H1 (cell line): ENCODE measurements at regions not wholly inside any gene's neighbourhood (a gene's known extent, or its start where the extent isn't known, plus 50 kb on each side); places are given as distances from the start of the nearest gene placed in this dataset.

ENCODE experiments used
- CTCF ChIA-PET: fragments of 300-600 bp; sonication (Branson Sonifier 250); formaldehyde crosslinking; loops from one replicate; lab custom pipeline; 2021; ENCODE audit not compliant: partially characterized antibody; lab: Charles Lee
- POLR2A ChIA-PET: fragments of 300-600 bp; sonication (Branson Sonifier 250); formaldehyde crosslinking; loops from one replicate; lab custom pipeline; 2021; ENCODE audit warnings: inconsistent platforms; ENCODE audit not compliant: partially characterized antibody; lab: Charles Lee
- DNase-seq, 2 experiments: peaks; one replicate each; pipeline versions ENCODE4 v3.0.0 to v3.0.0-alpha.2; 2010 to 2022; ENCODE audit warnings: low spot score in 2 of 2, low read depth in 1 of 2, mixed read lengths in 1 of 2
- FAIRE-seq: peaks from 2 replicates; lab custom pipeline; 2011; peaks lifted over from hg19 to GRCh38; lab: Jason Lieb, UNC
- H2AFZ ChIP-seq: 2 replicates; pipeline ENCODE4 v1.8.1; 2012; ENCODE audit warnings: low read length, inconsistent platforms
- H2AK5ac ChIP-seq: 2 replicates; pipeline ENCODE4 v1.6.1; 2013; ENCODE audit warnings: low read depth, low read length
- H2BK120ac ChIP-seq: replicated peaks from 2 replicates; pipeline ENCODE3; 2013; ENCODE audit warnings: low read depth, low read length, inconsistent platforms
- H2BK12ac ChIP-seq: 2 replicates; pipeline ENCODE4 v1.6.1; 2013; ENCODE audit warnings: low read depth, low read length
- H2BK15ac ChIP-seq: 2 replicates; pipeline ENCODE4 v1.6.1; 2013; ENCODE audit warnings: low read length
- H2BK20ac ChIP-seq: 2 replicates; pipeline ENCODE4 v1.6.1; 2013; ENCODE audit warnings: low read length
- H2BK5ac ChIP-seq: 2 replicates; pipeline ENCODE4 v1.6.1; 2013; ENCODE audit warnings: low read depth, low read length
- H3K14ac ChIP-seq: 2 replicates; pipeline ENCODE4 v1.6.1; 2013; ENCODE audit warnings: inconsistent platforms; ENCODE audit not compliant: insufficient read length
- H3K18ac ChIP-seq: 2 replicates; pipeline ENCODE4 v1.6.1; 2013; ENCODE audit warnings: low read length; ENCODE audit errors: extremely low read depth
- H3K23ac ChIP-seq: 2 replicates; pipeline ENCODE4 v1.6.1; 2013; ENCODE audit warnings: inconsistent platforms; ENCODE audit not compliant: insufficient read length
- H3K23me2 ChIP-seq: 2 replicates; pipeline ENCODE4 v1.6.1; 2013; ENCODE audit warnings: low read depth, low read length
- H3K27ac ChIP-seq: 2 replicates; pipeline ENCODE4 v1.6.1; 2011; ENCODE audit warnings: low read depth, low read length, inconsistent platforms
- H3K27me3 ChIP-seq, 4 experiments: replicated peaks in 1 of 4; 1 replicate in 1 of 4; 2 replicates in 3 of 4; pipeline versions ENCODE4 v1.6.1 to v1.8.1; 2011 to 2013; ENCODE audit warnings: low read length in 3 of 4, mild to moderate bottlenecking in 3 of 4, inconsistent platforms in 2 of 4, mixed read lengths in 2 of 4, moderate library complexity in 1 of 4; ENCODE audit not compliant: control insufficient read depth in 3 of 4, insufficient read depth in 3 of 4; ENCODE audit errors: extremely low read depth in 1 of 4
- H3K36me3 ChIP-seq, 4 experiments: 2 replicates each; pipeline versions ENCODE4 v1.6.1 to v1.8.1; 2011 to 2013; ENCODE audit warnings: mild to moderate bottlenecking in 4 of 4, low read length in 3 of 4, moderate library complexity in 2 of 4, control low read depth in 1 of 4, inconsistent platforms in 1 of 4; ENCODE audit not compliant: insufficient read depth in 4 of 4, control insufficient read depth in 2 of 4
- H3K4ac ChIP-seq: replicated peaks from 2 replicates; pipeline ENCODE3; 2013; ENCODE audit warnings: low read length, low read depth, mixed read lengths, inconsistent platforms; ENCODE audit not compliant: insufficient read length
- H3K4me1 ChIP-seq, 4 experiments: replicated peaks in 1 of 4; 1 replicate in 1 of 4; 2 replicates in 3 of 4; pipeline versions ENCODE4 v1.6.1 to v1.8.1; 2011 to 2013; ENCODE audit warnings: low read length in 3 of 4, inconsistent platforms in 2 of 4, mixed read lengths in 1 of 4; ENCODE audit not compliant: insufficient read depth in 4 of 4, control insufficient read depth in 3 of 4
- H3K4me2 ChIP-seq, 2 experiments: 2 replicates each; pipeline versions ENCODE4 v1.6.1 to v1.8.1; 2011 to 2013; ENCODE audit warnings: low read depth in 2 of 2, low read length in 2 of 2, control low read depth in 1 of 2, inconsistent platforms in 1 of 2, mild to moderate bottlenecking in 1 of 2; ENCODE audit not compliant: insufficient read depth in 1 of 2
- H3K4me3 ChIP-seq, 4 experiments: fragments of 200-600, 300-600 bp in 1 of 4; sonication (generic), shearing (Covaris generic), sonication (Bioruptor Twin) in 1 of 4; 2 replicates each; pipeline versions ENCODE4 v1.5.1 to v1.8.1; 2011 to 2016; ENCODE audit warnings: low read length in 4 of 4, low read depth in 3 of 4, control low read depth in 2 of 4, inconsistent platforms in 2 of 4, mild to moderate bottlenecking in 2 of 4, mixed read lengths in 1 of 4, moderate library complexity in 1 of 4; ENCODE audit not compliant: insufficient read depth in 2 of 4; ENCODE audit errors: extremely low read depth in 1 of 4
- H3K56ac ChIP-seq: replicated peaks from 2 replicates; pipeline ENCODE3; 2013; ENCODE audit warnings: low read depth, mild to moderate bottlenecking, mixed read lengths, low read length, inconsistent platforms; ENCODE audit not compliant: insufficient read length
- H3K79me1 ChIP-seq: 2 replicates; pipeline ENCODE4 v1.6.1; 2013; ENCODE audit warnings: low read depth, low read length, control low read depth
- H3K79me2 ChIP-seq, 2 experiments: 2 replicates each; pipeline versions ENCODE4 v1.6.1 to v1.8.1; 2012 to 2013; ENCODE audit warnings: low read length in 2 of 2, mild to moderate bottlenecking in 2 of 2, inconsistent platforms in 1 of 2; ENCODE audit not compliant: insufficient read depth in 2 of 2, control insufficient read depth in 1 of 2
- H3K9ac ChIP-seq, 4 experiments: replicated peaks in 1 of 4; 1 replicate in 1 of 4; 2 replicates in 3 of 4; pipeline versions ENCODE4 v1.6.1 to v1.8.1; 2011 to 2013; ENCODE audit warnings: low read depth in 3 of 4, low read length in 3 of 4, control low read depth in 2 of 4, mild to moderate bottlenecking in 2 of 4, moderate library complexity in 2 of 4, inconsistent platforms in 1 of 4; ENCODE audit errors: extremely low read depth in 1 of 4
- H3K9me3 ChIP-seq, 2 experiments: 2 replicates each; pipeline versions ENCODE4 v1.6.1 to v1.8.1; 2012 to 2013; ENCODE audit warnings: mild to moderate bottlenecking in 2 of 2, moderate library complexity in 2 of 2, control low read depth in 1 of 2, inconsistent platforms in 1 of 2, low read depth in 1 of 2, low read length in 1 of 2, mixed read lengths in 1 of 2; ENCODE audit not compliant: insufficient read depth in 2 of 2
- H4K20me1 ChIP-seq, 2 experiments: replicated peaks in 1 of 2; 2 replicates each; pipeline versions ENCODE3 to v1.8.1; 2011 to 2013; ENCODE audit warnings: inconsistent platforms in 2 of 2, low read length in 2 of 2, mild to moderate bottlenecking in 1 of 2; ENCODE audit not compliant: insufficient read depth in 2 of 2, control insufficient read depth in 1 of 2
- H4K5ac ChIP-seq: 2 replicates; pipeline ENCODE4 v1.6.1; 2013; ENCODE audit warnings: low read length, low read depth, mixed read lengths, inconsistent platforms; ENCODE audit not compliant: insufficient read length
- H4K8ac ChIP-seq: 2 replicates; pipeline ENCODE4 v1.8.0; 2013; ENCODE audit warnings: mild to moderate bottlenecking, moderate library complexity, low read length, inconsistent platforms; ENCODE audit not compliant: insufficient read depth; ENCODE audit errors: extremely low read depth
- H4K91ac ChIP-seq: replicated peaks from 2 replicates; pipeline ENCODE3; 2013; ENCODE audit warnings: low read length, mixed read lengths, inconsistent platforms; ENCODE audit not compliant: insufficient read length
- KDM4A ChIP-seq: IDR thresholded peaks from one replicate; pipeline ENCODE4 v1.7.1; 2012; ENCODE audit warnings: low read depth, mild to moderate bottlenecking, moderate library complexity, low read length, inconsistent platforms; ENCODE audit not compliant: severe bottlenecking
- NRF1 ChIP-seq: IDR thresholded peaks from 2 replicates; pipeline ENCODE4 v1.6.1; 2011; ENCODE audit warnings: mild to moderate bottlenecking, low read depth, low read length, improper control_type of control experiment
- RAD21 ChIP-seq, 2 experiments: IDR thresholded peaks in 1 of 2; conservative IDR thresholded peaks in 1 of 2; 2 replicates each; pipeline ENCODE4 v1.6.1; 2011; ENCODE audit warnings: low read depth in 2 of 2, low read length in 2 of 2, improper control_type of control experiment in 1 of 2, inconsistent platforms in 1 of 2, mild to moderate bottlenecking in 1 of 2, moderate library complexity in 1 of 2
- SRF ChIP-seq: IDR thresholded peaks from 2 replicates; pipeline ENCODE4 v1.6.1; 2011; ENCODE audit warnings: mild to moderate bottlenecking, low read depth, low read length, moderate library complexity
- WGBS, 2 experiments: shearing (Covaris generic) in 1 of 2; methylation state at CpG; one replicate each; pipeline versions ENCODE4 v1.1.6 to v1.1.7; 2013 to 2015; ENCODE audit warnings: low lambda C conversion rate in 2 of 2, mixed read lengths in 2 of 2, inconsistent platforms in 1 of 2, low coverage in 1 of 2, missing lambda C conversion rate in 1 of 2; ENCODE audit not compliant: insufficient replicate concordance in 2 of 2, insufficient coverage in 1 of 2, insufficient read length in 1 of 2; ENCODE audit errors: extremely low coverage in 1 of 2, missing lambda C conversion rate in 1 of 2; 5-methylcytosine and 5-hydroxymethylcytosine counted together

GRCh38 chr4:140253556-140254027, 99.6 kb upstream of the MAML3 start:
- H2AFZ ChIP-seq = 0 out of 2 replicates have a peak overlapping the region, but pooled peaks have one; percentile 15
- H3K79me1 ChIP-seq = no peaks in the 10 kb centered on the region
- H3K4me3 ChIP-seq = peak overlapping the region in 1 of 4 experiments; percentile 66; a peak in 1 of 8 replicates
- H2BK5ac ChIP-seq = no peak overlapping the region
- H3K4me1 ChIP-seq = peaks cover 0 to 10% (median 6%) of the 10 kb centered on the region in 4 experiments; a peak in 6 of 7 replicates
- H4K20me1 ChIP-seq = no peaks in the 10 kb centered on the region
- no peak for FAIRE-seq
- H3K27ac ChIP-seq = no peak overlapping the region
- CTCF ChIA-PET = interaction anchor here (0.7 to 5.1 kb wide), 41 partner anchors 9 to 651 kb away, joined by 3 to 42 read pairs (median 4); no protein-coding TSS in a partner anchor
- no peak overlapping the region for H3K56ac ChIP-seq
- no peak overlapping the region for H3K23ac ChIP-seq
- H3K14ac ChIP-seq = no peak overlapping the region
- no peak overlapping the region for H4K5ac ChIP-seq
- peaks cover 5% of the 10 kb centered on the region; the same call in 1 of the 2 replicates for H3K23me2 ChIP-seq
- H2BK20ac ChIP-seq = no peak overlapping the region
- H3K36me3 ChIP-seq = no peaks in the 10 kb centered on the region; a peak in 1 of 8 replicates
- no peak overlapping the region for H4K8ac ChIP-seq
- POLR2A ChIA-PET = interaction anchor here (0.7 to 2.9 kb wide), 4 partner anchors 16 to 485 kb away, joined by 4 to 24 read pairs (median 8); partner anchors contain the start of gene MAML3
- no peak overlapping the region for H2BK120ac ChIP-seq
- H3K4ac ChIP-seq = no peak overlapping the region
- H3K4me2 ChIP-seq = peak overlapping the region in 1 of 2 experiments; percentile 91; a peak in 3 of 4 replicates
- no peaks in the 10 kb centered on the region for H3K79me2 ChIP-seq
- no peak overlapping the region for H3K9ac ChIP-seq
- peaks cover 0 to 7% (median 4%) of the 10 kb centered on the region in 4 experiments; a peak in 3 of 7 replicates for H3K27me3 ChIP-seq
- no peaks in the 10 kb centered on the region for H3K9me3 ChIP-seq
- no peak overlapping the region for H2BK15ac ChIP-seq
- no peak overlapping the region for H4K91ac ChIP-seq
- no peak overlapping the region for H2AK5ac ChIP-seq
- DNase-seq = no peak
- H2BK12ac ChIP-seq = peak overlapping the region; percentile 52; the same call in 1 of the 2 replicates
- TF ChIP-seq KDM4A (no peak), RAD21 (IDR thresholded peaks at IDR 0.05 in 1 of 2, conservative IDR thresholded peaks at IDR 0.05 in 1 of 2; ENCODE audit: low read depth in 2 of 2, low read length in 2 of 2) (no peak), NRF1 (no peak), SRF (no peak)
- H3K18ac ChIP-seq = no peak overlapping the region
- WGBS, 2 experiments = 75% methylated on average over 8 of the region's 8 CpGs; no CpG with 5 or more reads in 1 of the 2 experiments
